ENCODE measurements at regions not wholly inside any gene's neighbourhood (a gene's known extent, or its start where the extent isn't known, plus 50 kb on each side); places are given as distances from the start of the nearest gene placed in this dataset.

- TF ChIP-seq MAX (IDR thresholded peaks at IDR 0.05): no peak
- TF ChIP-seq POLR2A (IDR thresholded peaks at IDR 0.05; ENCODE audit: low read length): no peak
- TF ChIP-seq CTCF (IDR thresholded peaks at IDR 0.05): no peak
- TF ChIP-seq USF2 (IDR thresholded peaks at IDR 0.05): no peak
- no peak for TF ChIP-seq RAD21 (conservative IDR thresholded peaks at IDR 0.05 in 1 of 2, IDR thresholded peaks at IDR 0.05 in 1 of 2)
- TF ChIP-seq KDM5A (IDR thresholded peaks at IDR 0.05): no peak
These were observed 1271.4 kb downstream of the KCNT2 start for GRCh38 chr1:195336812-195337211.

Data from A549 (cell line).